ENCODE measurements at regions not wholly inside any gene's neighbourhood (a gene's known extent, or its start where the extent isn't known, plus 50 kb on each side); places are given as distances from the start of the nearest gene placed in this dataset.

DNA sequence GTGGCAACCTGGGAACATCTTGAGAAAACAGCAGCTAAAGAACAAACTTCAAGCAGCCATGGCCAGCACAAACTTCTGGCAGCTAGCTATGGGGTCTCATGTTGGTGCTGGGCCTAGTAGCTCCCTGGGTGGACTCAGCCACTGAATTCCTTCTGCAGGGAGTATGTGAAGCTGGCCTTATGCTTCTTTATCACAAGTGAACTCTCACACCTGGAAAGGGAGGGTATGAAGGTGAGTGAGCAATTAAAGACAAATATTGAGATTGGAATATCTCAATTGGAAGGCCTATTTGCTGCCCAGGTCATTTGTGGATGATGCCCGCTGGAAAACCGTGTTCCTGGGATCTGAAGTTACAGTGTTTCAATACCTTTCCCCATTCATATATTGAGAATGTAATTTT is 153.3 kb upstream of the RPS6KA3 start:
- TF ChIP-seq, protein P1, sequence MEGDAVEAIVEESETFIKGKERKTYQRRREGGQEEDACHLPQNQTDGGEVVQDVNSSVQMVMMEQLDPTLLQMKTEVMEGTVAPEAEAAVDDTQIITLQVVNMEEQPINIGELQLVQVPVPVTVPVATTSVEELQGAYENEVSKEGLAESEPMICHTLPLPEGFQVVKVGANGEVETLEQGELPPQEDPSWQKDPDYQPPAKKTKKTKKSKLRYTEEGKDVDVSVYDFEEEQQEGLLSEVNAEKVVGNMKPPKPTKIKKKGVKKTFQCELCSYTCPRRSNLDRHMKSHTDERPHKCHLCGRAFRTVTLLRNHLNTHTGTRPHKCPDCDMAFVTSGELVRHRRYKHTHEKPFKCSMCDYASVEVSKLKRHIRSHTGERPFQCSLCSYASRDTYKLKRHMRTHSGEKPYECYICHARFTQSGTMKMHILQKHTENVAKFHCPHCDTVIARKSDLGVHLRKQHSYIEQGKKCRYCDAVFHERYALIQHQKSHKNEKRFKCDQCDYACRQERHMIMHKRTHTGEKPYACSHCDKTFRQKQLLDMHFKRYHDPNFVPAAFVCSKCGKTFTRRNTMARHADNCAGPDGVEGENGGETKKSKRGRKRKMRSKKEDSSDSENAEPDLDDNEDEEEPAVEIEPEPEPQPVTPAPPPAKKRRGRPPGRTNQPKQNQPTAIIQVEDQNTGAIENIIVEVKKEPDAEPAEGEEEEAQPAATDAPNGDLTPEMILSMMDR (IDR thresholded peaks at IDR 0.05 in 2 of 3, conservative IDR thresholded peaks at IDR 0.05 in 1 of 3; ENCODE audit: insufficient read depth in 2 of 3, low read depth in 1 of 3, low read length in 3 of 3), result no peak
- TF ChIP-seq, protein P2, sequence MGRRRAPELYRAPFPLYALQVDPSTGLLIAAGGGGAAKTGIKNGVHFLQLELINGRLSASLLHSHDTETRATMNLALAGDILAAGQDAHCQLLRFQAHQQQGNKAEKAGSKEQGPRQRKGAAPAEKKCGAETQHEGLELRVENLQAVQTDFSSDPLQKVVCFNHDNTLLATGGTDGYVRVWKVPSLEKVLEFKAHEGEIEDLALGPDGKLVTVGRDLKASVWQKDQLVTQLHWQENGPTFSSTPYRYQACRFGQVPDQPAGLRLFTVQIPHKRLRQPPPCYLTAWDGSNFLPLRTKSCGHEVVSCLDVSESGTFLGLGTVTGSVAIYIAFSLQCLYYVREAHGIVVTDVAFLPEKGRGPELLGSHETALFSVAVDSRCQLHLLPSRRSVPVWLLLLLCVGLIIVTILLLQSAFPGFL (CRISPR knock-in tag; IDR thresholded peaks at IDR 0.05), result no peak
- TF ChIP-seq POLR2A (conservative IDR thresholded peaks at IDR 0.05), result no peak
- TF ChIP-seq, protein P3, sequence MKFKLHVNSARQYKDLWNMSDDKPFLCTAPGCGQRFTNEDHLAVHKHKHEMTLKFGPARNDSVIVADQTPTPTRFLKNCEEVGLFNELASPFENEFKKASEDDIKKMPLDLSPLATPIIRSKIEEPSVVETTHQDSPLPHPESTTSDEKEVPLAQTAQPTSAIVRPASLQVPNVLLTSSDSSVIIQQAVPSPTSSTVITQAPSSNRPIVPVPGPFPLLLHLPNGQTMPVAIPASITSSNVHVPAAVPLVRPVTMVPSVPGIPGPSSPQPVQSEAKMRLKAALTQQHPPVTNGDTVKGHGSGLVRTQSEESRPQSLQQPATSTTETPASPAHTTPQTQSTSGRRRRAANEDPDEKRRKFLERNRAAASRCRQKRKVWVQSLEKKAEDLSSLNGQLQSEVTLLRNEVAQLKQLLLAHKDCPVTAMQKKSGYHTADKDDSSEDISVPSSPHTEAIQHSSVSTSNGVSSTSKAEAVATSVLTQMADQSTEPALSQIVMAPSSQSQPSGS (CRISPR knock-in tag; IDR thresholded peaks at IDR 0.05), result no peak
- TF ChIP-seq, protein P4, sequence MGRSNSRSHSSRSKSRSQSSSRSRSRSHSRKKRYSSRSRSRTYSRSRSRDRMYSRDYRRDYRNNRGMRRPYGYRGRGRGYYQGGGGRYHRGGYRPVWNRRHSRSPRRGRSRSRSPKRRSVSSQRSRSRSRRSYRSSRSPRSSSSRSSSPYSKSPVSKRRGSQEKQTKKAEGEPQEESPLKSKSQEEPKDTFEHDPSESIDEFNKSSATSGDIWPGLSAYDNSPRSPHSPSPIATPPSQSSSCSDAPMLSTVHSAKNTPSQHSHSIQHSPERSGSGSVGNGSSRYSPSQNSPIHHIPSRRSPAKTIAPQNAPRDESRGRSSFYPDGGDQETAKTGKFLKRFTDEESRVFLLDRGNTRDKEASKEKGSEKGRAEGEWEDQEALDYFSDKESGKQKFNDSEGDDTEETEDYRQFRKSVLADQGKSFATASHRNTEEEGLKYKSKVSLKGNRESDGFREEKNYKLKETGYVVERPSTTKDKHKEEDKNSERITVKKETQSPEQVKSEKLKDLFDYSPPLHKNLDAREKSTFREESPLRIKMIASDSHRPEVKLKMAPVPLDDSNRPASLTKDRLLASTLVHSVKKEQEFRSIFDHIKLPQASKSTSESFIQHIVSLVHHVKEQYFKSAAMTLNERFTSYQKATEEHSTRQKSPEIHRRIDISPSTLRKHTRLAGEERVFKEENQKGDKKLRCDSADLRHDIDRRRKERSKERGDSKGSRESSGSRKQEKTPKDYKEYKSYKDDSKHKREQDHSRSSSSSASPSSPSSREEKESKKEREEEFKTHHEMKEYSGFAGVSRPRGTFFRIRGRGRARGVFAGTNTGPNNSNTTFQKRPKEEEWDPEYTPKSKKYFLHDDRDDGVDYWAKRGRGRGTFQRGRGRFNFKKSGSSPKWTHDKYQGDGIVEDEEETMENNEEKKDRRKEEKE (IDR thresholded peaks at IDR 0.05; ENCODE audit: borderline replicate concordance in 1 of 2, control insufficient read depth in 1 of 2, low read depth in 2 of 2, low read length in 1 of 2), result no peak
- TF ChIP-seq POLR2AphosphoS5 (IDR thresholded peaks at IDR 0.05; ENCODE audit: control insufficient read depth, insufficient read depth, low read depth, low read length), result no peak

All from K562 (cell line).